Heart left ventricle (tissue), 16 donors: ENCODE measurements at regions not wholly inside any gene's neighbourhood (a gene's known extent, or its start where the extent isn't known, plus 50 kb on each side); places are given as distances from the start of the nearest gene placed in this dataset.

Experiments
- ATAC-seq, 4 donors: fragments of 200-7000 bp; cut with Tn5 transposase; one replicate each; pipeline ENCODE4 v1.9.1; 2020 to 2022; ENCODE audit warnings: moderate library complexity in 4 of 4, mild to moderate bottlenecking in 3 of 4, moderate number of reproducible peaks in 1 of 4
- DNase-seq, 5 donors: peaks; one replicate each; pipeline ENCODE4 v3.0.0-alpha.2; 2020
- H3K27ac ChIP-seq, 12 donors: fragments of 200-600 bp; sonication (generic) in 4 of 12; one replicate each; pipeline versions ENCODE4 v1.5.0 to v1.8.0; 2016 to 2022; ENCODE audit warnings: mild to moderate bottlenecking in 2 of 12
- H3K27me3 ChIP-seq, 9 donors: fragments of 200-600 bp; sonication (generic) in 2 of 9; one replicate each; pipeline versions ENCODE4 v1.5.1 to v1.8.0; 2016 to 2022; ENCODE audit warnings: mild to moderate bottlenecking in 3 of 9
- H3K36me3 ChIP-seq, 9 donors: fragments of 200-600 bp; sonication (generic) in 2 of 9; one replicate each; pipeline versions ENCODE4 v1.5.0 to v1.8.0; 2018 to 2022; ENCODE audit warnings: mild to moderate bottlenecking in 2 of 9
- H3K4me1 ChIP-seq, 12 donors: fragments of 200-600 bp; sonication (generic) in 4 of 12; one replicate each; pipeline versions ENCODE4 v1.5.0 to v1.8.0; 2016 to 2022; ENCODE audit warnings: mild to moderate bottlenecking in 3 of 12
- H3K4me3 ChIP-seq, 12 donors: fragments of 200-600 bp; sonication (generic) in 4 of 12; one replicate each; pipeline versions ENCODE4 v1.5.0 to v1.8.0; 2017 to 2022; ENCODE audit warnings: mild to moderate bottlenecking in 9 of 12, moderate library complexity in 4 of 12
- H3K9me3 ChIP-seq, 12 donors: fragments of 200-600 bp; sonication (generic) in 4 of 12; one replicate each; pipeline versions ENCODE4 v1.5.0 to v1.8.0; 2016 to 2022; ENCODE audit warnings: mild to moderate bottlenecking in 1 of 12
- CTCF ChIP-seq, 12 donors: fragments of 200-600 bp; sonication (generic) in 4 of 12; IDR thresholded peaks; one replicate each; pipeline versions ENCODE4 v1.5.0 to v1.8.0; 2018 to 2022; ENCODE audit warnings: antibody characterized with exemption in 12 of 12, mild to moderate bottlenecking in 5 of 12
- POLR2A ChIP-seq, 2 donors: fragments of 450-650 bp; IDR thresholded peaks; one replicate each; pipeline ENCODE4 v1.6.1; 2017; ENCODE audit warnings: antibody characterized with exemption in 2 of 2, mild to moderate bottlenecking in 2 of 2, moderate library complexity in 2 of 2
- WGBS, 4 donors: extraction: QIAGEN DNeasy Blood & Tissue Kit in 2 of 4; methylation state at CpG; one replicate each; pipeline versions ENCODE4 v1.1.5 to v1.1.7; 2013 to 2018; 5-methylcytosine and 5-hydroxymethylcytosine counted together
- intact Hi-C, 10 donors: fragments of 100-400 bp; cut with DNase I; formaldehyde crosslinking; loops; one replicate each; pipeline versions ENCODE4 v1.11.1 to v1.14.2; 2022
- donor health status: ischemic (EF 13 %, LVEDD 7.1; RV severe dilation, severe dysfunction).
- donor health status: healthy with polysubstance abuse.
- donor health status: DM: no; HTN: yes; CAD: no.
- donor health status: DM: no; HTN: no; CAD: no.
- donor health status: ischemic (EF 25% LVEDD 6.9; RV normal size, moderate dysfunction).
- donor health status: ischemic (EF 25% LVEDD 5.7; RV mildly dilated, moderate dysfunction).
- donor health status: healthy.
- donor health status: DM: yes; HTN: yes; CAD: no.
- donor health status: ischemic (EF 35%, LVEDD 5.7; RV mildly dilated, moderate dysfunction).
- donor health status: nonischemic (EF 11% LVEDD 7.7; RV severe dilation, severe dysfunction).
- donor health status: DM: yes; HTN: yes; CAD: no.
- donor health status: PGD.
- donor health status: ischemic (EF 29% LVEDD 5.4; RV normal size, mild dysfunction).
- donor health status: nonischemic (EF 23%, LVEDD 6.1; RV moderate dilation, normal function).

GRCh38 chr7:22874904-22875303 lies 52.3 kb upstream of the TOMM7 start:
- WGBS, 4 donors: 59 to 76% (median 69%) methylated on average over 9 of the region's 9 CpGs
- intact Hi-C loops: no loop called here
- Histone ChIP-seq H3K4me3 (no peak overlapping the region), H3K27ac (no peak overlapping the region), H3K27me3 (no peaks in the 10 kb centered on the region), H3K36me3 (no peaks in the 10 kb centered on the region), H3K4me1 (peaks cover 0 to 9% (median 0%) of the 10 kb centered on the region in 12 donors), H3K9me3 (no peaks in the 10 kb centered on the region)
- DNase-seq: no peak
- ATAC-seq: peak in 2 of 4 donors; percentile 42
- TF ChIP-seq POLR2A (IDR thresholded peaks at IDR 0.05) (no peak), CTCF (IDR thresholded peaks at IDR 0.05) (no peak)
